Fibroblast of mammary gland (primary cell): ENCODE measurements at regions not wholly inside any gene's neighbourhood (a gene's known extent, or its start where the extent isn't known, plus 50 kb on each side); places are given as distances from the start of the nearest gene placed in this dataset.
A peak's percentile ranks its signal among the peaks of the same experiment; 100 is the strongest.

ENCODE experiments used
- DNase-seq: peaks from one replicate; pipeline ENCODE4 v3.0.0-alpha.2; 2010; ENCODE audit warnings: low read depth
- H3K4me3 ChIP-seq: 2 replicates; pipeline ENCODE4 v1.5.1; 2011; ENCODE audit warnings: low read depth, mild to moderate bottlenecking, low read length, moderate library complexity; ENCODE audit not compliant: control insufficient read depth
- TF ChIP-seq, protein P1 (sequence below): conservative IDR thresholded peaks from 2 replicates; pipeline ENCODE4 v1.5.1; 2011; ENCODE audit warnings: low read depth, low read length, inconsistent platforms; ENCODE audit not compliant: control insufficient read depth, insufficient read depth

DNA sequence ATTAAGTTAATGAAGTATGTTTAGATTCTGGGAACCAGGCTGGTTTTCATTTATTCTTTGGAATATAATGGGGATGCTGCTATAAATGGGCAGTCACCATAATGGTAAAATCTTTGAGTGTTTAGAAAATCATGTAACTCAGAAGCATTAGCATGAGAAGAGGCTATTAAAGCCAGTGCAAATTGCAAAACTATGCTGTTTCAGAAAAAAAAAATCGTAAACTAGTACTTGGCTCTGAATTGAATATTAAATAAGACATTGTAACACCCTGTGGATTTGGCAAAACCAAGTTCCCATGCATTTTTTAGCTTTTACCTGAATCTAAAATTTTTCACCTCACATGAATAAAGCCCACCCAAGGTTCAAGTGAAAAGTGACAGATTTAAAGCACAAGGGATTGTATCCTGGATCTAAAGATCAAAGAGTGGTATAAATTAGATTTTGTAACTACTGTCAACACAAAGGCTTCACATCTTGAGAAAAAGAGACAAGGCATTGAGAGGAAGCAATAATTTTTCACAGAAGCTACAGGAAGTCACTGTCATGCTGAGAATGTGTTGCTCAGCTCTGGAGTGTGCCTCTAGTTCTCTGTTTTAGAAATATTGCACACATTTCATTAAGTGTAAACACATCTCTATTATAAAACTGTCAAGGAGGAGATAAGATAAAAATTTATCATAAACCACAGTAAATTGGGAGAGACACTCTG is 142.2 kb downstream of the ABCA8 start:
- TF ChIP-seq, protein P1, sequence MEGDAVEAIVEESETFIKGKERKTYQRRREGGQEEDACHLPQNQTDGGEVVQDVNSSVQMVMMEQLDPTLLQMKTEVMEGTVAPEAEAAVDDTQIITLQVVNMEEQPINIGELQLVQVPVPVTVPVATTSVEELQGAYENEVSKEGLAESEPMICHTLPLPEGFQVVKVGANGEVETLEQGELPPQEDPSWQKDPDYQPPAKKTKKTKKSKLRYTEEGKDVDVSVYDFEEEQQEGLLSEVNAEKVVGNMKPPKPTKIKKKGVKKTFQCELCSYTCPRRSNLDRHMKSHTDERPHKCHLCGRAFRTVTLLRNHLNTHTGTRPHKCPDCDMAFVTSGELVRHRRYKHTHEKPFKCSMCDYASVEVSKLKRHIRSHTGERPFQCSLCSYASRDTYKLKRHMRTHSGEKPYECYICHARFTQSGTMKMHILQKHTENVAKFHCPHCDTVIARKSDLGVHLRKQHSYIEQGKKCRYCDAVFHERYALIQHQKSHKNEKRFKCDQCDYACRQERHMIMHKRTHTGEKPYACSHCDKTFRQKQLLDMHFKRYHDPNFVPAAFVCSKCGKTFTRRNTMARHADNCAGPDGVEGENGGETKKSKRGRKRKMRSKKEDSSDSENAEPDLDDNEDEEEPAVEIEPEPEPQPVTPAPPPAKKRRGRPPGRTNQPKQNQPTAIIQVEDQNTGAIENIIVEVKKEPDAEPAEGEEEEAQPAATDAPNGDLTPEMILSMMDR, result no peak

DNA sequence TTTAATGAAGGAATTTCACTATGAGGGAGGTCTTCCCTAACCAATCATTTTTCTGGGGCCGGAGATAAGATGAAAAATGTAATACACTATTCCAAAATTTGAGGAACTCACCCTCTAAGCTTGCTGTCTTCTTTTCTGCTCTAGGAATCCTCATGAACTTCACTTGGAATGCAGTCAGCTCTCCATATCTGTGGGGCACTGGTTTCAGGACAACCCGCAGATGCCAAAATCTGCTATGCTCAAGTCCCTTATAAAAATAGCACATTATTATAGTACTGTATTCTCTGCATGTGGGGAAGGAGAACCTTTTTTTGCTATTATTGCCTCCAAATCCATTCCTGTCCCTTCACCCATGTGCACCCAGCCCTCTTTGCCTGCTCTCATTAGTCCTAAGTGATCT is 146.0 kb downstream of the ABCA8 start:
- TF ChIP-seq, protein P1, result no peak
- no peak for DNase-seq
- H3K4me3 ChIP-seq, result no peak overlapping the region

More for the DNA sequence above, 142.2 kb downstream of the ABCA8 start:
- H3K4me3 ChIP-seq, result no peak overlapping the region
- peak; percentile 36 for DNase-seq

DNA sequence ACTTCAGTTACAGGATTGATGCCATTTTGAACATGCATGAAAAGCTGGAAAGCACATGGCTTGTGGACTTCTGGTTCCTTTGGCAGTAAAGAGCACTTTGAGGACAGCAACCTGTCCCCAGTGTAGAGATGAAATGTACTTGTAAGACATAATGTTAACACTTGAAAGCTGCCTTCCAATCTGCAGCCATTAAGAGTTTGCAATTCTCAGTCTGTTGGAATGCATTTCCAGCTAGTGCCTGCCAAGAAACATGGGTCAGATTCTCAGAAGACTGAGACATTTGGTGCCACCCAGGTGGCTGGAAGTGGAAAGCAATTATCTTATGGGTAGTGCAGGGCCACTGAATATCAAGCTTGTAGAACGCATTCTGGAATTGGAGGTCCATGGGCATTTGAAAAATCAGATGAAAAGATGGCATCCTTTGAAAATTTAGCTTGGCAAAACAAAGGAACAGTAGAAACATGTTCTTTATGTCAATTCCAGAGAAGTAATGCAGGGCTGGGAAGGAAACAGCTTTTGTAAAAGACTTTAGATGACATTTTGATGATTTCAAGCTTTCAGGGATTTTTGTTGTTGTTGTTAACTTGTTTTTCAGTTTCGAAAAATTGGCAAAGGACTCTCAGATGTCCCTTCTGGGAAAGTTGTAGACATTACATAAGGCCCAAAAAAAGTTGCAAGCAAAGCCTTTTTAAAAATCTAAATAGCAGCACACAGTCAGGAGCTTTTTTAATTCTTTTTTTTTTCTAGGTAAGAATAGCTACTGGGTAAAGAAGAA is 147.0 kb downstream of the ABCA8 start:
- no peak overlapping the region for H3K4me3 ChIP-seq
- peak; percentile 16 for DNase-seq
- TF ChIP-seq, protein P1, result no peak

DNA sequence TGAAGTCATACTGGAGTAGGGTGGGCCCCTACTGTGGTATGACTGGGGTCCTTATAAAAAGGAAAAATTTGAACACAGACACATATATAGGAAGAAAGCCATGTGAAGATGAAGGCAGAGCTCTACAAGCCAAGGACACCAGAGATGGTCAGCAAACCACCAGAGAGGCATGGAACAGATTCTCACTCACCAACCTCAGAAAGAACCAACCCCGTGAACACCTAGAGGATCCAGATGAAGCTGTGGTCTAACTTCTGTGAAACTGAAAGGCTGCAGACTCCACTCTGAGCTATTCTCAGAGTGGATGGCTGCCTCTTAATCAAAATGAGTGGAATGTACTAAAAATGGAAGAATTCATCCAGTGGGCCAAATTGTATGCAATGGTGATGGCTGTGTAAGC is 149.6 kb downstream of the ABCA8 start:
- no peak for DNase-seq
- H3K4me3 ChIP-seq, result no peak overlapping the region
- TF ChIP-seq, protein P1, result no peak

DNA sequence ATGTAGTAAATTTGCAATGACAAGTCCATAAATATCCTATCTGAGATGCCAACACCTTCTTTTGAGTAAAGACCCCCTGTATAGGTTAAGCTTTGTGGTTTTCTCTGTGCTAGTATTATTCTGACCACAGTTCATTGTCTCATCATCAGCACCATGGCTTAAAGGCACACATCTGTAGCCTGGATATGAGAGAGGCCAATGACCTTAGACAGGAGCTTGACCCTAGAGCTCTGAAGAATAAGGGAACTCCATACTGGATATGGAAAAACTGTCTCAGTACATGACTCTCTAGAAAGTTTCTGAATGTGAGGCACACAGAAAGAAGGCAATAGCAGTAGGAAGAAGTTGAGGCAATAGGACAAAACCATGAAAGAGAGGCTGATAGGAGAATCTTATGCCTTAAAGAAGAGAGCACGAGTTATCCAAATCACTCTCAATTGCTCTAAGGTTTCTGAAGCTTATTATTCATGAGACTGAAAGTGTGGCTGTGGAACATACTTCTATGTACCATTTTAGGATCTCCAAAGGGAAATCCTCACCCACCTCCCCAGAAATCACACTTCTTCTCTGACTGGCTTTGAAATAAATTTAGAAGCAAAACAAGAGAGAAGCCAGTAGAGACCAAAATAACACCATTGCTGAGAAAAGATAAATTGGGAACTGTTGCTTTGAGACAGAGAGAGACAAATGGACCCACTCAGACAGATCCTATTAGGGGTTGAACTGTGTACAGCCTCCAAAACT is 150.2 kb downstream of the ABCA8 start:
- H3K4me3 ChIP-seq, result no peak overlapping the region
- TF ChIP-seq, protein P1, result no peak
- no peak for DNase-seq

DNA sequence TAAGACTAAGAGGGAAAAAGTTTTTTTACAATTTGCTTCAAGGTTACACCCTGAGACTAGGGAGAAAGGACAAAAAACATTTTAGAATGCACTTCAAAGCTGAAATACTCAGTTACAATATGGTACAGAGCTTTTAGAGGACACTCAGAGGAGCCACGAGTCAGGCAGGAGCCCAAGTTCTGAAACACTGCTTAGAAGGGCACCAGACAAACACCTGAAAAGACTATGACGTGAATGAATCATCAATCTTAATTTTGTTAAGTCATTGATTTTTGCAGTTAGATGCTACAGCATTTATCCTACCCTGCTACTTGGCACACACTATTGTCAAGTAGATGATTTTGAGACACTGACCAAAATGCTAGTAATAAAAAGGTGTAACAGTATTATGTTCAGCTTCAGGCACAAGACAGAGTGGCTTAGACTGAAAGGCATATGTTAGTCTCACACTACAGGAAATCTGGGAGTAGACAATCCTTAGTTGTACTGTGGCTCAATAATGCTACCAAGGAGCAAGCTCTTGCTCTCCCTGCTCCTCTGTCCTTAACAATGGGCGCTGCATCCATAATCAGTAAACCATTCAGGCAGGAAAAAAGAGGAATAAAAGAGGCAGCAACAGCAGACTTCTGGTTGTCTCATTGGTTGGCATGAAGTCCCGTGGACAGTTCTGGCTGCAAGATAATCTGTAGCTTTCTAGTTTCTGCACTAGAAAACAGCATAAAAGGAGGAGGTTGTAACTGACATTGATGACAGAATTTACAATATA is 151.8 kb downstream of the ABCA8 start:
- TF ChIP-seq, protein P1, result no peak
- no peak for DNase-seq
- no peak overlapping the region for H3K4me3 ChIP-seq
